GM21528 (cell line): ENCODE measurements at regions not wholly inside any gene's neighbourhood (a gene's known extent, or its start where the extent isn't known, plus 50 kb on each side); places are given as distances from the start of the nearest gene placed in this dataset.

Experiments used
- ATAC-seq: cut with Tn5 transposase; IDR thresholded peaks from one replicate; pipeline ENCODE4 v1.9.1; 2021; ENCODE audit warnings: mild to moderate bottlenecking, moderate library complexity; ENCODE audit not compliant: unreplicated experiment, low FRiP score

GRCh38 chr6:9563568-9563967 is 851.3 kb downstream of the TFAP2A start:
- ATAC-seq: no peak

GRCh38 chr6:9554806-9555205 is 860.1 kb downstream of the TFAP2A start:
- no peak for ATAC-seq

GRCh38 chr6:9554323-9554722 is 860.6 kb downstream of the TFAP2A start:
- no peak for ATAC-seq

GRCh38 chr6:9553002-9553401 is 861.9 kb downstream of the TFAP2A start:
- no peak for ATAC-seq

GRCh38 chr6:9543649-9544048 is 871.2 kb downstream of the TFAP2A start:
- ATAC-seq: no peak

- no peak for ATAC-seq
Measured at GRCh38 chr6:9540534-9541126, 874.2 kb downstream of the TFAP2A start.

- ATAC-seq: no peak
Measured at GRCh38 chr6:9540126-9540525, 874.7 kb downstream of the TFAP2A start.

- ATAC-seq: no peak
Measured at GRCh38 chr6:9539231-9539755, 875.6 kb downstream of the TFAP2A start.

GRCh38 chr6:9537381-9537780 is 877.5 kb downstream of the TFAP2A start:
- no peak for ATAC-seq

GRCh38 chr6:9535106-9535505 is 879.8 kb downstream of the TFAP2A start:
- ATAC-seq: no peak

- ATAC-seq: no peak
Measured at GRCh38 chr6:9532621-9533557, 882.0 kb downstream of the TFAP2A start.

GRCh38 chr6:9527679-9528286 is 887.1 kb downstream of the TFAP2A start:
- no peak for ATAC-seq

GRCh38 chr6:9523462-9523861 is 891.4 kb downstream of the TFAP2A start:
- ATAC-seq: no peak

GRCh38 chr6:9522101-9522500 is 892.8 kb downstream of the TFAP2A start:
- no peak for ATAC-seq

- no peak for ATAC-seq
Measured at GRCh38 chr6:9521152-9521530, 893.7 kb downstream of the TFAP2A start.

GRCh38 chr6:9520417-9521151 is 894.3 kb downstream of the TFAP2A start:
- no peak for ATAC-seq

GRCh38 chr6:9518431-9518830 is 896.4 kb downstream of the TFAP2A start:
- ATAC-seq: no peak

GRCh38 chr6:9517806-9518205 is 897.1 kb downstream of the TFAP2A start:
- ATAC-seq: no peak

- ATAC-seq: no peak
Measured at GRCh38 chr6:9515633-9516606, 899.0 kb downstream of the TFAP2A start.
